Progenitor cell of endocrine pancreas (in vitro differentiated cells): ENCODE measurements at regions not wholly inside any gene's neighbourhood (a gene's known extent, or its start where the extent isn't known, plus 50 kb on each side); places are given as distances from the start of the nearest gene placed in this dataset.

ENCODE experiments used
- DNase-seq: peaks from one replicate; pipeline ENCODE4 v3.0.0; 2021; ENCODE audit warnings: low spot score; ENCODE audit not compliant: unreplicated experiment
- H3K27ac Mint-ChIP-seq: 2 replicates; pipeline ENCODE4 v1.8.0; 2021; ENCODE audit warnings: mild to moderate bottlenecking, moderate library complexity, mixed read lengths
- H3K27me3 Mint-ChIP-seq: 2 replicates; pipeline ENCODE4 v1.8.0; 2021; ENCODE audit warnings: mixed read lengths
- H3K36me3 Mint-ChIP-seq: 2 replicates; pipeline ENCODE4 v1.8.0; 2022; ENCODE audit warnings: mixed read lengths; ENCODE audit not compliant: insufficient read depth
- H3K4me1 Mint-ChIP-seq: 2 replicates; pipeline ENCODE4 v1.8.0; 2021; ENCODE audit warnings: low read depth, mixed read lengths
- H3K4me3 Mint-ChIP-seq: 2 replicates; pipeline ENCODE4 v1.8.0; 2021; ENCODE audit warnings: low read depth, mild to moderate bottlenecking, moderate library complexity, mixed read lengths
- H3K9me3 Mint-ChIP-seq: 2 replicates; pipeline ENCODE4 v1.8.0; 2021; ENCODE audit warnings: low read depth, mixed read lengths
- TF ChIP-seq, protein P1 (sequence below): fragments of 200-600 bp; sonication (generic); IDR thresholded peaks from one replicate; pipeline ENCODE4 v1.5.0; 2021; ENCODE audit warnings: antibody characterized with exemption, mild to moderate bottlenecking; ENCODE audit not compliant: unreplicated experiment

GRCh38 chr3:76859596-76859995, 180.3 kb upstream of the ROBO2 start:
- TF ChIP-seq, protein P1, sequence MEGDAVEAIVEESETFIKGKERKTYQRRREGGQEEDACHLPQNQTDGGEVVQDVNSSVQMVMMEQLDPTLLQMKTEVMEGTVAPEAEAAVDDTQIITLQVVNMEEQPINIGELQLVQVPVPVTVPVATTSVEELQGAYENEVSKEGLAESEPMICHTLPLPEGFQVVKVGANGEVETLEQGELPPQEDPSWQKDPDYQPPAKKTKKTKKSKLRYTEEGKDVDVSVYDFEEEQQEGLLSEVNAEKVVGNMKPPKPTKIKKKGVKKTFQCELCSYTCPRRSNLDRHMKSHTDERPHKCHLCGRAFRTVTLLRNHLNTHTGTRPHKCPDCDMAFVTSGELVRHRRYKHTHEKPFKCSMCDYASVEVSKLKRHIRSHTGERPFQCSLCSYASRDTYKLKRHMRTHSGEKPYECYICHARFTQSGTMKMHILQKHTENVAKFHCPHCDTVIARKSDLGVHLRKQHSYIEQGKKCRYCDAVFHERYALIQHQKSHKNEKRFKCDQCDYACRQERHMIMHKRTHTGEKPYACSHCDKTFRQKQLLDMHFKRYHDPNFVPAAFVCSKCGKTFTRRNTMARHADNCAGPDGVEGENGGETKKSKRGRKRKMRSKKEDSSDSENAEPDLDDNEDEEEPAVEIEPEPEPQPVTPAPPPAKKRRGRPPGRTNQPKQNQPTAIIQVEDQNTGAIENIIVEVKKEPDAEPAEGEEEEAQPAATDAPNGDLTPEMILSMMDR, result no peak
- no peak overlapping the region for H3K27ac Mint-ChIP-seq
- H3K36me3 Mint-ChIP-seq, result no peaks in the 10 kb centered on the region
- DNase-seq, result no peak
- no peaks in the 10 kb centered on the region for H3K9me3 Mint-ChIP-seq
- no peaks in the 10 kb centered on the region for H3K27me3 Mint-ChIP-seq
- H3K4me3 Mint-ChIP-seq, result no peak overlapping the region
- peaks cover 7% of the 10 kb centered on the region for H3K4me1 Mint-ChIP-seq

DNA sequence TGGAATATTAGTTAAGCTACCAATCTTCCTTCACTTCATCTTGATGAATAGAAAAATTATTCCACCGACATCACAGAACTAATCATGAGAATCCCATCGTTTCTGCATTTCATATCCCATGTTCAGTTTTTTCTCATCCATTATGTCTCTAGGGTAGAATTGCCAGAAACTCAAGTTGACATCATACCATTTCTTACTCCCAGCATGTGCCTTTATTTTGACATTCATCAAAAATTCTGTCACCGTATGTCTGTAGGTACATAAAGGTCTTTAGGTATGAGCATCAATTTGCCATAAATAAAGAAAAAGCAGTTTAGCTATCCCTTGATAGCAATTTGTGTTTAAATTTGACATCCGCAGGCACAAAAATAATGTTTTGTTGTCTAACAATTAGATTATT, 175.5 kb upstream of the ROBO2 start:
- H3K27me3 Mint-ChIP-seq, result no peaks in the 10 kb centered on the region
- H3K27ac Mint-ChIP-seq, result no peak overlapping the region
- H3K4me3 Mint-ChIP-seq, result no peak overlapping the region

DNA sequence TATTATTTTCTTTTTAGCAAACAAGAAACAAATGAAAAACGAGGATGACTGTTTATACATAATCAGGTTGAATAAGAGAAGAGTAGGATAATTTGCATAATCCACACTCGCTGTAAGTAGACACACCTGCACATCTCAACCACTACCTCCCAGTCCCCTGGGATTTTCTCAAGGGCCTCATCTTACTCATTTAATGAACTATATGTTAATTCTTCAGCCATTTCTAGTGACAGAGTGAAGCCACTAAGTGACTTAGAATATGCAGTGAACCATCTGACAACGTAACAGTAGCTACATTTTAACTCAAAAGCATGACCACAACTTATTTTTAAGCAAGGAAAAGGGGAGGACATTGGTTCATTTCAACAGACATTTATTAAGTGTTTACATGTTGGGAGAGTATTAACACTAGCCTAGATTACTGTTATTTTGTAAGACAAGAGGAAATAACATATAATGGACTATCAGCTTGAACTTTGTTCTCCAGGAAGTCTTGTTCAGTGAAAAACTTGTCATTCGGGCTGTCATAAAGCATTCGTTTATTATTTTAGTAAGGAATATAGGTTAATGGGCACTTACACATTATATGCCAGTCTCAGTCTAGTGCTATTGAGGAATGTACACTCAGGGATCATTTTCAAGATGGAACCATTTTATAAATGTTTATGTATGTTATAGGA, 173.0 kb upstream of the ROBO2 start:
- TF ChIP-seq, protein P1, result no peak
- peaks cover 14% of the 10 kb centered on the region for H3K4me1 Mint-ChIP-seq
- H3K27ac Mint-ChIP-seq, result no peak overlapping the region
- DNase-seq, result no peak
- peaks cover 7% of the 10 kb centered on the region for H3K36me3 Mint-ChIP-seq
- H3K9me3 Mint-ChIP-seq, result peaks cover 13% of the 10 kb centered on the region
- no peaks in the 10 kb centered on the region for H3K27me3 Mint-ChIP-seq
- no peak overlapping the region for H3K4me3 Mint-ChIP-seq

More for the DNA sequence above, 175.5 kb upstream of the ROBO2 start:
- TF ChIP-seq, protein P1, result no peak
- H3K9me3 Mint-ChIP-seq, result peaks cover 2% of the 10 kb centered on the region
- peaks cover 7% of the 10 kb centered on the region for H3K4me1 Mint-ChIP-seq
- DNase-seq, result no peak
- peaks cover 1% of the 10 kb centered on the region for H3K36me3 Mint-ChIP-seq

DNA sequence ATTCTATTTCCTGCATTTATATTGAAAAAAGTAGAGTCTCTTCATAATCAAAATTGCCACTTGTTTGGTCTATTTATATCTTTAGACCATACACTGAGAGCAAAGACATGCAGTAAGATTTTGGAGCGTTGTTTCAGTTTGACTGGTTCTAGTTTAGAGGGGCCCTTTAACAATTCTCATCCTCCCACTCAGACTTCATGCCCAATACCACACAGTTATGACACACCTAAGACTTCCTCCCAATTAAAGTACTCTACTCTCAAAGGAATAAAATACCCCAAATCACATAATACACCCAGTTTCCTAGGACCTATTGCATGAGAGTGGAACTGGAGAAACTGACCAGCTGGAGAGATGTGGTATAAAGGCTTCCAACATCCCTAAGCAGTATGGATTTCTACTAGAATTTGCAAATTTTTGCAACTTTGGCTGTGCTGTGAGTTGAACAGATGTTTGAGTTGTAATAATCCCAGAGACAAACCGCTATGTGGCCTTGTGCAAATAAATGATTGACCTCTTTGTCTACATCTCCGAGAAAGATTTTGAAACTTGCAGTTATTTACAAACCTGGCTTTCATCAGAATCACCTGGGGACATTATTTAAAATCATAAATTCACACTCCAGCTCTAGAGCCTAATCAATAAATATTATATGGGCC, 170.0 kb upstream of the ROBO2 start:
- Mint-ChIP-seq H3K27ac (no peak overlapping the region), H3K4me3 (no peak overlapping the region), H3K27me3 (no peaks in the 10 kb centered on the region), H3K4me1 (peaks cover 26% of the 10 kb centered on the region), H3K9me3 (peaks cover 13% of the 10 kb centered on the region), H3K36me3 (peaks cover 7% of the 10 kb centered on the region)
- TF ChIP-seq, protein P1, result no peak
- DNase-seq, result no peak

- peaks cover 7% of the 10 kb centered on the region for H3K36me3 Mint-ChIP-seq
- H3K4me3 Mint-ChIP-seq, result peak overlapping the region; percentile 48
- no peak overlapping the region for H3K27ac Mint-ChIP-seq
- peaks cover 28% of the 10 kb centered on the region for H3K4me1 Mint-ChIP-seq
- peaks cover 13% of the 10 kb centered on the region for H3K9me3 Mint-ChIP-seq
- no peak for DNase-seq
- TF ChIP-seq, protein P1, result no peak
- H3K27me3 Mint-ChIP-seq, result no peaks in the 10 kb centered on the region
Observed at GRCh38 chr3:76871655-76872054, 168.2 kb upstream of the ROBO2 start.
